AG09319 (cell line): ENCODE measurements at regions not wholly inside any gene's neighbourhood (a gene's known extent, or its start where the extent isn't known, plus 50 kb on each side); places are given as distances from the start of the nearest gene placed in this dataset.
"Not testable (repeated sequence)": the region's sequence is repeated elsewhere in the genome, so short reads cannot be mapped to it uniquely, and the experiment has no call there.

Experiments
- DNase-seq: peaks from one replicate; pipeline ENCODE4 v3.0.0-alpha.2; 2010; ENCODE audit warnings: low read depth; ENCODE audit errors: extremely low read depth
- TF ChIP-seq, protein P1 (sequence below): IDR thresholded peaks from 2 replicates; pipeline ENCODE4 v1.5.1; 2011; ENCODE audit warnings: low read depth, mild to moderate bottlenecking, inconsistent platforms, low read length, moderate library complexity

GRCh38 chr5:110309222-110309621 lies 417.2 kb downstream of the TMEM232 start:
- TF ChIP-seq, protein P1, sequence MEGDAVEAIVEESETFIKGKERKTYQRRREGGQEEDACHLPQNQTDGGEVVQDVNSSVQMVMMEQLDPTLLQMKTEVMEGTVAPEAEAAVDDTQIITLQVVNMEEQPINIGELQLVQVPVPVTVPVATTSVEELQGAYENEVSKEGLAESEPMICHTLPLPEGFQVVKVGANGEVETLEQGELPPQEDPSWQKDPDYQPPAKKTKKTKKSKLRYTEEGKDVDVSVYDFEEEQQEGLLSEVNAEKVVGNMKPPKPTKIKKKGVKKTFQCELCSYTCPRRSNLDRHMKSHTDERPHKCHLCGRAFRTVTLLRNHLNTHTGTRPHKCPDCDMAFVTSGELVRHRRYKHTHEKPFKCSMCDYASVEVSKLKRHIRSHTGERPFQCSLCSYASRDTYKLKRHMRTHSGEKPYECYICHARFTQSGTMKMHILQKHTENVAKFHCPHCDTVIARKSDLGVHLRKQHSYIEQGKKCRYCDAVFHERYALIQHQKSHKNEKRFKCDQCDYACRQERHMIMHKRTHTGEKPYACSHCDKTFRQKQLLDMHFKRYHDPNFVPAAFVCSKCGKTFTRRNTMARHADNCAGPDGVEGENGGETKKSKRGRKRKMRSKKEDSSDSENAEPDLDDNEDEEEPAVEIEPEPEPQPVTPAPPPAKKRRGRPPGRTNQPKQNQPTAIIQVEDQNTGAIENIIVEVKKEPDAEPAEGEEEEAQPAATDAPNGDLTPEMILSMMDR: no peak
- DNase-seq: no peak

DNA sequence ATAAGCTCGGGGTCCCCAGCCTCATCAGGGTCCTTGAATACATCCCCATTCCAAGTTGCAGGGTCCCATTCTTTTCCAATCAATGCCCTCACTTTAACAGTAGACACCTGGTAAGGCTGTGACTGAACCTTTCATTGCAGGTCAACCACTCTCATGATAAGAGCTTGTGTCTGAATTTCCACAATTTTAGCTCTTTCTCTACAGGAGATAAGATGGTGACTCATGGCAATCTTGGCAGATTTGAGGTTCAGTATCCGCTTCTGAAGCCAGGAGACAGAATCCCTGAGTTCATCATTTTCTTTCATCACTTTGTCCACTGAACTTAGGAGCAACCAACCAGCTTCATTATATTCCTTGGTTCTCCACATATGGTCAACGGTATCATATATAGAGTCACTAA lies 409.9 kb downstream of the TMEM232 start:
- not testable (repeated sequence) for DNase-seq

DNA sequence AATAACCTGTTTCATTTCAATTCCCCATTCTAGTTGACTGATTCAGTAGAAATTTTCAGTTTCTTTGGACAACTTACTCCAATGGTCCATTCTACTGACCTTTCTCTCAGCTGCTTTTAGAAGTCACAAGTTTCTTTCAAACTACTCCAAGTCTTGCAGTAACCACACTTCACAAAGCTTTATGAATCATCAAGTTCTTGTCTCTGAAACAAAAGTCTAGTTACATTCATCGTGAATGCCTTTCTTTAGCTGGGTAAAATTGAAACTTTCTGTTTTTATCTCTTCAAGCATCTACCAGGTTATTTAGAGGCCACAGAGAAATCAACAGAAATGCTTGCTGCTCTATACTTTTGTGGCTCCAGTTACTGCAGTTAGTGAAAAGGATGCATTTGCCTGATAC lies 405.4 kb downstream of the TMEM232 start:
- TF ChIP-seq, protein P1: no peak
- DNase-seq: no peak

DNA sequence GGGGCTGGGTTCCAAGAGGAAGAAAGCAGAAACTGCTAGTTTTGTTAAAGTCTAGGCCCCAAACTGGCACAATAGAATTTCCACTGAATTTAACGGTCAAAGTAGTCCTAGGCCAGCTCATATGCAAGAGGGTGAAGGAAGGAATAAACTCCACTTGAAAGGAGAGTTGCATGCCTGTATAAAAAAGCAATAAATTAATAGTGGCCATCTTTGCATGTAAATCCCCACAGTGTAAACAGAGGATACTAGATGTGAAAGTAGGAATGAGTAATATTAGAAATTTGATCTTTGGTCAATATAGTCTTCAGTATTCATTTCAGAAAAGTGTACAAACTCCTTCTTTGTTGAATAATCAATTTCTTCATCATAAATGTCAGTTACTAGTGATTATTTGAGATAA lies 403.1 kb downstream of the TMEM232 start:
- TF ChIP-seq, protein P1: no peak
- DNase-seq: no peak

- TF ChIP-seq, protein P1: no peak
- DNase-seq: no peak
Observed at GRCh38 chr5:110323832-110324231, 402.6 kb downstream of the TMEM232 start.

GRCh38 chr5:110324876-110325275 lies 401.6 kb downstream of the TMEM232 start:
- DNase-seq: no peak
- TF ChIP-seq, protein P1: no peak

DNA sequence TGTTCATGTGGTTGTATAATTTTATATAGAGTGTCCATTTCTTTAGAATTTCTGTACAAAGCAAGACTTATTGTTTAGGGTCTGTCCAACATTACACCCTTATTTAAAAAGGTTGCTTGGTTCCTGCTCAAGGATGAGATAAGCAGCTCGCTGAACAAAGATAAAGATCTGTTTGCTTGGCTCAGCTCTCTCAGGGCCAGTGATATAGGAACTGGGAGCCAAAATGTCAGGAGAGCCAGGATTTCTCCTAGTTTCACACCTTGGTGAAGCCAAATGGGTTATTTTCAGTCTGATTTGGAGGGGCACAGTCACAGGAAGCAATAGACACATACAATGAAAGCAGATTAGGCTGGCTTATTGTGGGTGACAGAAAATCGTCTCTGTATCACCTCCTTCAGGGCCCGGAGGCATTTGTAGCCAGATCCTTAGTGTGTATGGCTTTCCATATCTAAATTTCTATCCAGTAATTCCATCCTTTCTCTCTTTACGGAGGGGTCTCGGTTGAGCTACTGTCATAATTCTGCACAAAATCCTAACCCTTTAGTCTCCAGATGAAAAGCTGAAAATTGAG lies 396.4 kb downstream of the TMEM232 start:
- TF ChIP-seq, protein P1: no peak
- DNase-seq: no peak

DNA sequence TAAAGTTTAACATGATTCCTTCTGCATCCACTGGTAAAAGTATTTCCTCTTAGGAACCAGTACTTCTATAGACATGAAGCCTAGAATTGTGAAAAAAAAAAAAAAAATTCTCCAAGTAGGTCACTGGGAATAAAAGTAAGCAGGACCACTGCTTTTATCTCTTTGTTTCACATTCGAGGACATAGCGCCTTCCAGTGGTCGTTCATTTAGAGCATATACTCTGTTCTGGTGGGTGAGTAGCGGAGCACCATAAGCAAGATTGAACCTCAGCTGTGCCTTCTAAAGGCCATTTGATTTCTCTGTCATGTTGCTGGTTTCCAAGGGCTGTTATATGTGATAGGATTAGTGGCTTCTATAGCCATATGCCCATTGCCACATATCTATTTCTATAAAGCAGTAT lies 393.1 kb downstream of the TMEM232 start:
- TF ChIP-seq, protein P1: no peak
- DNase-seq: no peak
